PC-3 (cell line): ENCODE measurements at regions not wholly inside any gene's neighbourhood (a gene's known extent, or its start where the extent isn't known, plus 50 kb on each side); places are given as distances from the start of the nearest gene placed in this dataset.

Experiments
- ATAC-seq: fragments of 200-7000 bp; cut with Tn5 transposase; 2 replicates; pipeline ENCODE4 v1.9.1; 2020; ENCODE audit warnings: mild to moderate bottlenecking, moderate library complexity
- BruUV-seq: library from RNA; stranded (reverse); fragments of 400-500 nt; replicated peaks from 2 replicates; lab custom pipeline; 2021; lab: Mats Ljungman, UMichigan
- CTCF ChIA-PET: fragments of 300-600 bp; sonication (Branson Sonifier 250); formaldehyde crosslinking; loops from one replicate; lab custom pipeline; 2022; ENCODE audit warnings: antibody characterized with exemption; lab: Charles Lee
- POLR2A ChIA-PET: fragments of 300-600 bp; sonication (Branson Sonifier 250); formaldehyde crosslinking; loops from one replicate; lab custom pipeline; 2022; ENCODE audit warnings: antibody characterized with exemption; ENCODE audit not compliant: unreplicated experiment; lab: Charles Lee
- DNase-seq: peaks from one replicate; pipeline ENCODE4 v3.0.0-alpha.2; 2015
- H2AFZ ChIP-seq: fragments of 300-600 bp; sonication (generic); 2 replicates; pipeline ENCODE4 v1.6.0; 2016; ENCODE audit warnings: antibody characterized with exemption, low read length
- H3F3A ChIP-seq: fragments of 300-600 bp; sonication (generic); one replicate; pipeline ENCODE4 v1.6.0; 2017; ENCODE audit warnings: antibody characterized with exemption, low read length, control low read depth, mild to moderate bottlenecking; ENCODE audit not compliant: unreplicated experiment
- H3K27ac ChIP-seq: fragments of 300-600 bp; sonication (generic); 2 replicates; pipeline ENCODE4 v1.5.1; 2016; ENCODE audit warnings: mild to moderate bottlenecking, low read length
- H3K27me3 ChIP-seq: fragments of 300-600 bp; sonication (generic); 2 replicates; pipeline ENCODE4 v1.6.1; 2016; ENCODE audit warnings: low read length, mixed read lengths
- H3K36me3 ChIP-seq: fragments of 300-600 bp; sonication (generic); 2 replicates; pipeline ENCODE4 v1.6.1; 2016; ENCODE audit warnings: low read depth, mixed run types, low read length, mixed read lengths
- H3K4me1 ChIP-seq: fragments of 300-600 bp; sonication (generic); 2 replicates; pipeline ENCODE4 v1.5.1; 2016; ENCODE audit warnings: low read length; ENCODE audit not compliant: insufficient read depth
- H3K4me2 ChIP-seq: fragments of 300-600 bp; sonication (generic); 2 replicates; pipeline ENCODE4 v1.6.0; 2016; ENCODE audit warnings: low read length
- H3K4me3 ChIP-seq: fragments of 300-600 bp; sonication (generic); 2 replicates; pipeline ENCODE4 v1.5.1; 2016; ENCODE audit warnings: mild to moderate bottlenecking, low read length, mixed read lengths
- H3K79me2 ChIP-seq: fragments of 300-600 bp; sonication (generic); 2 replicates; pipeline ENCODE4 v1.6.1; 2017; ENCODE audit warnings: low read length, mixed read lengths
- H3K9ac ChIP-seq: fragments of 300-600 bp; sonication (generic); 2 replicates; pipeline ENCODE4 v1.6.0; 2016; ENCODE audit warnings: mild to moderate bottlenecking, low read length
- H3K9me2 ChIP-seq: fragments of 300-600 bp; sonication (generic); replicated peaks from 2 replicates; pipeline ENCODE4 v1.6.1; 2016; ENCODE audit warnings: mixed run types, low read length, mixed read lengths
- H3K9me3 ChIP-seq: fragments of 300-600 bp; sonication (generic); 2 replicates; pipeline ENCODE4 v1.6.1; 2016; ENCODE audit warnings: low read length, mixed read lengths
- H4K20me1 ChIP-seq: fragments of 300-600 bp; sonication (generic); 2 replicates; pipeline ENCODE4 v1.6.1; 2016; ENCODE audit warnings: low read length, mixed read lengths
- CTCF ChIP-seq: fragments of 300-600 bp; sonication (generic); conservative IDR thresholded peaks from 2 replicates; pipeline ENCODE4 v1.5.1; 2017; ENCODE audit warnings: antibody characterized with exemption, low read depth, mild to moderate bottlenecking, low read length
- EZH2 ChIP-seq: fragments of 300-600 bp; sonication (generic); IDR thresholded peaks from one replicate; pipeline ENCODE4 v1.6.1; 2017; ENCODE audit warnings: antibody characterized with exemption, mild to moderate bottlenecking, low read length; ENCODE audit not compliant: unreplicated experiment
- EZH2phosphoT487 ChIP-seq: fragments of 300-600 bp; sonication (generic); IDR thresholded peaks from 2 replicates; pipeline ENCODE4 v1.6.1; 2018; ENCODE audit warnings: mild to moderate bottlenecking, antibody characterized with exemption, low read length, borderline replicate concordance
- intact Hi-C: fragments of 100-400 bp; cut with micrococcal nuclease; formaldehyde crosslinking; loops from 2 replicates; pipeline ENCODE4 v1.9.0; 2023

GRCh38 chr10:71052076-71052660 lies 160.2 kb upstream of the UNC5B start:
- Histone ChIP-seq H3K9me2 (no peaks in the 10 kb centered on the region), H3K4me2 (no peak overlapping the region), H3K27ac (no peak overlapping the region), H3K27me3 (peaks cover 22% of the 10 kb centered on the region), H3K9me3 (no peaks in the 10 kb centered on the region), H3K36me3 (no peaks in the 10 kb centered on the region), H3K4me1 (no peaks in the 10 kb centered on the region), H3F3A (no peaks in the 10 kb centered on the region), H3K4me3 (no peak overlapping the region), H3K79me2 (no peaks in the 10 kb centered on the region), H3K9ac (no peak overlapping the region), H2AFZ (no peak overlapping the region), H4K20me1 (no peaks in the 10 kb centered on the region)
- BruUV-seq, result no TSS peak
- CTCF ChIA-PET, result no interaction called here
- DNase-seq, result no peak
- no peak for ATAC-seq
- POLR2A ChIA-PET, result no interaction called here
- intact Hi-C loops, result no loop called here
- no peak for TF ChIP-seq CTCF
- no peak for TF ChIP-seq EZH2phosphoT487
- no peak for TF ChIP-seq EZH2

- intact Hi-C loops, result no loop called here
- no peaks in the 10 kb centered on the region for H3F3A ChIP-seq
- no peak overlapping the region for H3K27ac ChIP-seq
- peaks cover 22% of the 10 kb centered on the region for H3K27me3 ChIP-seq
- no peak overlapping the region for H3K4me2 ChIP-seq
- no peaks in the 10 kb centered on the region for H3K9me2 ChIP-seq
- no peaks in the 10 kb centered on the region for H3K4me1 ChIP-seq
- H4K20me1 ChIP-seq, result no peaks in the 10 kb centered on the region
- ChIA-PET POLR2A (no interaction called here), CTCF (no interaction called here)
- no peak overlapping the region for H3K9ac ChIP-seq
- H3K79me2 ChIP-seq, result no peaks in the 10 kb centered on the region
- no peak for TF ChIP-seq EZH2phosphoT487
- ATAC-seq (no peak), DNase-seq (no peak)
- no peaks in the 10 kb centered on the region for H3K36me3 ChIP-seq
- no TSS peak for BruUV-seq
- H3K9me3 ChIP-seq, result no peaks in the 10 kb centered on the region
- no peak overlapping the region for H3K4me3 ChIP-seq
- no peak overlapping the region for H2AFZ ChIP-seq
These were observed 159.7 kb upstream of the UNC5B start for GRCh38 chr10:71052708-71053107.

GRCh38 chr10:71053169-71053895 lies 159.0 kb upstream of the UNC5B start:
- no peak for TF ChIP-seq CTCF
- no peak for TF ChIP-seq EZH2
- no peak for TF ChIP-seq EZH2phosphoT487
- Histone ChIP-seq H3K9me3 (no peaks in the 10 kb centered on the region), H3F3A (no peaks in the 10 kb centered on the region), H3K79me2 (no peaks in the 10 kb centered on the region), H3K9me2 (no peaks in the 10 kb centered on the region), H3K27me3 (peaks cover 22% of the 10 kb centered on the region), H3K4me1 (no peaks in the 10 kb centered on the region), H3K9ac (no peak overlapping the region), H3K4me3 (no peak overlapping the region), H3K4me2 (no peak overlapping the region), H3K36me3 (no peaks in the 10 kb centered on the region), H2AFZ (no peak overlapping the region), H3K27ac (no peak overlapping the region), H4K20me1 (no peaks in the 10 kb centered on the region)
- DNase-seq (no peak), ATAC-seq (no peak)
- BruUV-seq, result no TSS peak
- intact Hi-C loops, result no loop called here
- POLR2A ChIA-PET, result no interaction called here
- CTCF ChIA-PET, result no interaction called here
